A673 (cell line): ENCODE measurements at regions not wholly inside any gene's neighbourhood (a gene's known extent, or its start where the extent isn't known, plus 50 kb on each side); places are given as distances from the start of the nearest gene placed in this dataset.
"Not testable (repeated sequence)": the region's sequence is repeated elsewhere in the genome, so short reads cannot be mapped to it uniquely, and the experiment has no call there.

ENCODE experiments used
- BruUV-seq: library from RNA; stranded (reverse); fragments of 400-500 nt; replicated peaks from 2 replicates; lab custom pipeline; 2021; lab: Mats Ljungman, UMichigan
- CTCF ChIA-PET: fragments of 300-600 bp; sonication (Branson Sonifier 250); formaldehyde crosslinking; loops from one replicate; lab custom pipeline; 2022; ENCODE audit warnings: antibody characterized with exemption; lab: Charles Lee
- POLR2A ChIA-PET: fragments of 300-600 bp; sonication (Branson Sonifier 250); formaldehyde crosslinking; loops from one replicate; lab custom pipeline; 2022; ENCODE audit warnings: antibody characterized with exemption; ENCODE audit not compliant: low non-redundant PET; lab: Charles Lee
- DNase-seq: peaks from one replicate; pipeline ENCODE4 v3.0.0-alpha.2; 2015; ENCODE audit warnings: low spot score
- H3K27ac ChIP-seq: fragments of 200-600 bp; sonication (generic); 2 replicates; pipeline ENCODE4 v1.5.1; 2016; ENCODE audit warnings: mixed run types, low read depth, mild to moderate bottlenecking, mixed read lengths, antibody characterized with exemption, low read length; ENCODE audit not compliant: poor library complexity, severe bottlenecking
- H3K27me3 ChIP-seq: fragments of 200-600 bp; sonication (generic); replicated peaks from 2 replicates; pipeline ENCODE4 v1.6.1; 2017; ENCODE audit warnings: mixed run types, low read depth, mild to moderate bottlenecking, mixed read lengths, antibody characterized with exemption, low read length; ENCODE audit not compliant: insufficient read depth, poor library complexity
- H3K36me3 ChIP-seq: fragments of 200-600 bp; sonication (generic); 2 replicates; pipeline ENCODE4 v1.6.1; 2016; ENCODE audit warnings: mixed run types, mild to moderate bottlenecking, mixed read lengths, antibody characterized with exemption, low read length; ENCODE audit not compliant: insufficient read depth, poor library complexity, severe bottlenecking
- H3K4me1 ChIP-seq: fragments of 200-600 bp; sonication (generic); 2 replicates; pipeline ENCODE4 v1.6.1; 2017; ENCODE audit warnings: mixed run types, mild to moderate bottlenecking, mixed read lengths, antibody characterized with exemption, low read length; ENCODE audit not compliant: insufficient read depth, poor library complexity, severe bottlenecking
- H3K4me3 ChIP-seq: fragments of 200-600 bp; sonication (generic); 2 replicates; pipeline ENCODE4 v1.5.1; 2016; ENCODE audit warnings: low read depth, mixed run types, mild to moderate bottlenecking, mixed read lengths, low read length; ENCODE audit not compliant: poor library complexity, severe bottlenecking
- H3K9me3 ChIP-seq: fragments of 200-600 bp; sonication (generic); 2 replicates; pipeline ENCODE4 v1.6.1; 2016; ENCODE audit warnings: mixed run types, low read depth, mild to moderate bottlenecking, mixed read lengths, antibody characterized with exemption, low read length; ENCODE audit not compliant: poor library complexity, severe bottlenecking
- CTCF ChIP-seq: fragments of 300-800, 200-600 bp; sonication (generic); conservative IDR thresholded peaks from 2 replicates; pipeline ENCODE4 v1.5.1; 2017; ENCODE audit warnings: low read depth, mild to moderate bottlenecking, antibody characterized with exemption, low read length, moderate library complexity, mixed read lengths
- EZH2 ChIP-seq: fragments of 200-600 bp; sonication (generic); IDR thresholded peaks from 2 replicates; pipeline ENCODE4 v1.6.1; 2017; ENCODE audit warnings: borderline replicate concordance, low read depth, mild to moderate bottlenecking, mixed read lengths, antibody characterized with exemption, low read length; ENCODE audit not compliant: poor library complexity, severe bottlenecking
- intact Hi-C: fragments of 100-400 bp; cut with micrococcal nuclease; formaldehyde crosslinking; loops from one replicate; pipeline ENCODE4 v1.10.0; 2022; ENCODE audit not compliant: unreplicated experiment

- TF ChIP-seq CTCF (no peak), EZH2 (no peak)
- no peaks in the 10 kb centered on the region for H3K4me1 ChIP-seq
- H3K27ac ChIP-seq, result no peak overlapping the region
- POLR2A ChIA-PET, result no interaction called here
- intact Hi-C loops, result no loop called here
- DNase-seq, result no peak
- no peaks in the 10 kb centered on the region for H3K27me3 ChIP-seq
- no TSS peak for BruUV-seq
- H3K36me3 ChIP-seq, result no peaks in the 10 kb centered on the region
- CTCF ChIA-PET, result no interaction called here
- H3K9me3 ChIP-seq, result no peaks in the 10 kb centered on the region
- H3K4me3 ChIP-seq, result no peak overlapping the region
Observed at GRCh38 chr3:187812496-187812895, 67.2 kb upstream of the BCL6 start.

- Histone ChIP-seq H3K27me3 (no peaks in the 10 kb centered on the region), H3K4me1 (no peaks in the 10 kb centered on the region), H3K9me3 (no peaks in the 10 kb centered on the region), H3K4me3 (no peak overlapping the region), H3K36me3 (no peaks in the 10 kb centered on the region), H3K27ac (no peak overlapping the region)
- ChIA-PET POLR2A (no interaction called here), CTCF (no interaction called here)
- DNase-seq, result no peak
- intact Hi-C loops, result no loop called here
- BruUV-seq, result no TSS peak
- TF ChIP-seq CTCF (no peak), EZH2 (no peak)
Observed at GRCh38 chr3:187813198-187813597, 67.9 kb upstream of the BCL6 start.

GRCh38 chr3:187817766-187818165 is 72.5 kb upstream of the BCL6 start:
- POLR2A ChIA-PET, H3K27ac ChIP-seq, CTCF ChIA-PET, H3K4me1 ChIP-seq, H3K4me3 ChIP-seq, DNase-seq, BruUV-seq, intact Hi-C loops, H3K36me3 ChIP-seq, H3K9me3 ChIP-seq, H3K27me3 ChIP-seq: not testable (repeated sequence)

DNA sequence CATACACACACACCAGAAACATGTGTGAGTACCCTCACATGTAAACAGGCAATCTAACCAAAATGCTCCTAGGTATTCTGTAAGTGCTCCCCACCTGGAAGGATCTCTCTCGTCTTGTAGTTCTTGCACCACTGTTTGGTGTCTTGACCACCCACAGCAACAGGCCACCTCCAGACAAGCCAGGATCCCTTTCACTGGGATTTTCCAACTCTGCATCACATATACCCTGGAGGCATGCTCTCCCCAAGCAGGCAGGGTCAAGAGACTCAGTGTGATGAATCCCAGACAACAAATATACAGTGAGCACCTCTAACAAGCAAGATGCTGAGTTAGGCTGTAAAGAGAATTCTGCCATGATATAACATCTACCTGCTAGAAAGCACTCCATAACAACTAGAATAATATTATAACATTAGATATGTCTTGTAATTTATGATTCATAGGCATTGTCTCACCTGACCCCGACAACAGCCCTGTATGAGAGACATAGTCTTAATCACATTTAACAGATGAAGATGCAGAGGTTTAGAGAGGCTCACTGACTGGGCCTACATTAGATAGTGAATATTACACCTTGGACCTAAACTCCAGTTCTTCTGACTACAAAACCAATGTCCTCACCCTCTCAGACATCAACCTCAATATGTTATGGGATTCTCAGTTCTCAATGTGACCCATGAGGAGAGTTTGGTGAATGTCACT is 76.5 kb upstream of the BCL6 start:
- Histone ChIP-seq H3K27me3 (no peaks in the 10 kb centered on the region), H3K4me3 (no peak overlapping the region), H3K27ac (no peak overlapping the region), H3K9me3 (no peaks in the 10 kb centered on the region), H3K36me3 (no peaks in the 10 kb centered on the region), H3K4me1 (no peaks in the 10 kb centered on the region)
- ChIA-PET CTCF (no interaction called here), POLR2A (no interaction called here)
- intact Hi-C loops, result no loop called here
- no peak for DNase-seq
- no TSS peak for BruUV-seq
- TF ChIP-seq EZH2, result no peak
- no peak for TF ChIP-seq CTCF
